HUES6 (cell line): ENCODE measurements at regions not wholly inside any gene's neighbourhood (a gene's known extent, or its start where the extent isn't known, plus 50 kb on each side); places are given as distances from the start of the nearest gene placed in this dataset.

Experiments
- H3K27ac ChIP-seq: 2 replicates; pipeline ENCODE4 v1.7.0; 2013; ENCODE audit warnings: low read depth, mild to moderate bottlenecking, low read length, inconsistent platforms
- H3K27me3 ChIP-seq: 2 replicates; pipeline ENCODE4 v1.6.1; 2013; ENCODE audit warnings: low read length; ENCODE audit not compliant: control insufficient read depth, insufficient read depth
- H3K36me3 ChIP-seq: 2 replicates; pipeline ENCODE4 v1.6.1; 2013; ENCODE audit warnings: low read length; ENCODE audit not compliant: control insufficient read depth, insufficient read depth
- H3K4me1 ChIP-seq: 2 replicates; pipeline ENCODE4 v1.6.1; 2013; ENCODE audit warnings: low read length; ENCODE audit not compliant: control insufficient read depth, insufficient read depth
- H3K4me3 ChIP-seq: 2 replicates; pipeline ENCODE4 v1.5.1; 2013; ENCODE audit warnings: low read depth, low read length
- H3K9ac ChIP-seq: one replicate; pipeline ENCODE4 v1.6.1; 2013; ENCODE audit warnings: mild to moderate bottlenecking, low read length
- H3K9me3 ChIP-seq: 2 replicates; pipeline ENCODE4 v1.6.1; 2013; ENCODE audit warnings: low read depth, low read length; ENCODE audit not compliant: control insufficient read depth, insufficient read depth

DNA sequence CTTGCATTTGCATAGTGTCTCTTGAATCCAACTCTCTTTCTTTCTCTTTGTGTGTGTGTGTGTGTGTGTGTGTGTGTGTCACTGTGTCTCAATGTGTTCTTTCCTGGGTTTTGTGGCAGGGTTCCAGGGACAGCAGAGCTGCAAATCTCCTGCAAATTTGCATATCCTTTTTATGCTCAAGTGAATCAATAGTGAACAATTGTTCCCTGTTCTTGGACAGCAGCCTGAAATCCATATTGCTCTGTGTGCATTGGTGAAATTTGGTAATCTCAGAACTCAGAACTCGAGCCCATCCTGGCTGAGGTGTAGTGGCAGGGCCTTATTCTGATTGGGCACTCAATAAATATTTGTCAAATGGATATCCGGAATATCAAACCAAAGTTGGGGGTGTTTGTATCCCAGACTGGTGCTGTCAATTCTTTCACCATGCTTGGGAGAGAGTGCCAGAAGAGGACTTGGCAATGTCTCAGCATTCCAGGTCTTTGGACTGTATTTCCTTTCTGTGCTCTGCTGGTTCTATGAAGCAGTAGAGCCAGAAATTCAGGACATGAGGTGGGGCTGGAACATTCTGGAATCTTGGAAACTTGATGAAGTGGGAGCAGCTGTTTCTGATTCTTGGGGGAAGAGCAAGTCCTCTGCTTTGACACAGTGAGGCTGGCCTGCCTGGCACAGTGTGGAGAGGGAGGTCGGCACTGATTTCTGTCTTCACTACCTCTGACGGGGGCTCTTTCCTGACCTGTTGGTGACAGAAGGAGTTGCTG, 380.6 kb upstream of the C2CD4B start:
- no peaks in the 10 kb centered on the region for H3K36me3 ChIP-seq
- H3K4me3 ChIP-seq = no peak overlapping the region
- H3K4me1 ChIP-seq = peaks cover 4% of the 10 kb centered on the region; the same call in 1 of the 2 replicates
- no peak overlapping the region for H3K9ac ChIP-seq
- H3K27ac ChIP-seq = no peak overlapping the region
- no peaks in the 10 kb centered on the region for H3K27me3 ChIP-seq
- H3K9me3 ChIP-seq = 0 out of 2 replicates have a peak, but pooled peaks cover under 1% of the 10 kb centered on the region

GRCh38 chr15:62546628-62547027, 381.5 kb upstream of the C2CD4B start:
- H3K27ac ChIP-seq = no peak overlapping the region
- H3K4me3 ChIP-seq = no peak overlapping the region
- no peak overlapping the region for H3K9ac ChIP-seq
- no peaks in the 10 kb centered on the region for H3K36me3 ChIP-seq
- no peaks in the 10 kb centered on the region for H3K27me3 ChIP-seq
- peaks cover 4% of the 10 kb centered on the region; the same call in 1 of the 2 replicates for H3K4me1 ChIP-seq
- H3K9me3 ChIP-seq = no peaks in the 10 kb centered on the region

DNA sequence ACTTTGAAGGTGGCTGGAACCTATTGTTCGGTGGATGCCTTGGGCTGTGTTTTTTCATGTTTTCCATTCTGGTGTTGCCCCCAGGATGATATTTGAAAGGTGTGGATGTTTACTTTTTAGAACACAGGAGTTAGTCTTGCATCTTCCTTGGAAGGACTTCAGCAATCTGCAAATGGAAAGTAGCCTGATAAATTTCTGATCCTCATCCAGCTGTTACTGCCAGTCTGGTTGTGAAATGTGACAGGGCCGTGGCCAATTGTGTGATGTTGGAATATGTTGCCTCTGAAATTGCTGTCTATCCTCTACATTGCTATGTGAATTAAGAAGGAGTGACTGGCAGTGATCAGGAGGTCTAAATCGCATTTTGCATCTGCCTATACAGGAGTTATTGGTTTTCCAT, 382.5 kb upstream of the C2CD4B start:
- H3K36me3 ChIP-seq = no peaks in the 10 kb centered on the region
- H3K4me3 ChIP-seq = no peak overlapping the region
- H3K4me1 ChIP-seq = peaks cover 4% of the 10 kb centered on the region; the same call in 1 of the 2 replicates
- H3K9me3 ChIP-seq = no peaks in the 10 kb centered on the region
- no peak overlapping the region for H3K9ac ChIP-seq
- no peak overlapping the region for H3K27ac ChIP-seq
- no peaks in the 10 kb centered on the region for H3K27me3 ChIP-seq

GRCh38 chr15:62549345-62549970, 384.4 kb upstream of the C2CD4B start:
- no peak overlapping the region for H3K27ac ChIP-seq
- H3K36me3 ChIP-seq = no peaks in the 10 kb centered on the region
- no peaks in the 10 kb centered on the region for H3K9me3 ChIP-seq
- no peak overlapping the region for H3K9ac ChIP-seq
- no peak overlapping the region for H3K4me3 ChIP-seq
- no peaks in the 10 kb centered on the region for H3K27me3 ChIP-seq
- H3K4me1 ChIP-seq = peaks cover 4% of the 10 kb centered on the region; the same call in 1 of the 2 replicates

DNA sequence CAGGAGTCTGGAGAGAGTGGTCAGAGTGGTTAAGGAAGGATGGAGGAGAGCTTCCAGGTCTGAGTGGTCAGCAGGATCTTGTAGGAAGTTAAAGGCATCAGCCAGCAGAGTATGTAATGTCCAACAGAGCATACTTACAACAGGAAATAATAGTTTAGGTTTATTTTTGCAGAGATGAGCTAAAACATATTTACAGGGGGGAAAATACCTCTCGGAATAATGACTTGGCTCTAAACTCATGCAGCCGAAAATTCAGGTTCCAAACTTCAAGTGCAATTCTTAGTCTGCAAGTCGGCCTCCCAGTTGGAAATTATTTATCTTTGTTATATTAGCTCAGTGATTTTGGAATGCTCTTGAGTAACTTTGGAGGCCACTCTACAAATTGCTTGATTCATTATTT, 385.0 kb upstream of the C2CD4B start:
- Histone ChIP-seq H3K4me1 (peaks cover 4% of the 10 kb centered on the region; the same call in 1 of the 2 replicates), H3K9me3 (no peaks in the 10 kb centered on the region), H3K4me3 (no peak overlapping the region), H3K36me3 (no peaks in the 10 kb centered on the region), H3K9ac (no peak overlapping the region), H3K27me3 (no peaks in the 10 kb centered on the region), H3K27ac (no peak overlapping the region)

- no peak overlapping the region for H3K27ac ChIP-seq
- H3K4me3 ChIP-seq = no peak overlapping the region
- H3K36me3 ChIP-seq = no peaks in the 10 kb centered on the region
- H3K9ac ChIP-seq = no peak overlapping the region
- no peaks in the 10 kb centered on the region for H3K9me3 ChIP-seq
- no peaks in the 10 kb centered on the region for H3K27me3 ChIP-seq
- H3K4me1 ChIP-seq = no peaks in the 10 kb centered on the region
Observed at GRCh38 chr15:62552444-62552843, 387.4 kb upstream of the C2CD4B start.

GRCh38 chr15:62553911-62554563, 389.0 kb upstream of the C2CD4B start:
- Histone ChIP-seq H3K4me1 (peaks cover 8% of the 10 kb centered on the region; the same call in 1 of the 2 replicates), H3K9me3 (no peaks in the 10 kb centered on the region), H3K36me3 (no peaks in the 10 kb centered on the region), H3K4me3 (no peak overlapping the region), H3K27ac (no peak overlapping the region), H3K27me3 (no peaks in the 10 kb centered on the region), H3K9ac (no peak overlapping the region)

- Histone ChIP-seq H3K4me3 (no peak overlapping the region), H3K27me3 (no peaks in the 10 kb centered on the region)
Observed at GRCh38 chr15:62558640-62559380, 393.7 kb upstream of the C2CD4B start.

DNA sequence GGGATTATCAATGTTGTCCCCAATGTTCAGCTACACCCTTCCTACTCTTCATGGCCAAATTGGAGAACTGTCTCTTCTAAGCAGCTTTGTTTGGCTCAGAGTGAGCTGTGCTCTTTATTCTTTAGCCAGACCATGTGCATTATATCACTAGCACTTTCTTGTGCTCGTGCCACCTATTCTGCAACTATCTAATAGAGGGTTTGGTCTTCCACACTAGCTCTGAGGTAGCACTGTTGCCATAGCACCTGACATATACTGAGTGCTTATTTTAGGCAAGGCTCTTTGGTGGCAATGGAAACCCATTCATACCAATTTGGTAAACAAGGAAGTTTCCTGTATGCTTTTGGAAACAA, 394.3 kb upstream of the C2CD4B start:
- H3K4me3 ChIP-seq = no peak overlapping the region
- no peaks in the 10 kb centered on the region for H3K27me3 ChIP-seq
- peaks cover 25% of the 10 kb centered on the region for H3K4me1 ChIP-seq
- no peak overlapping the region for H3K9ac ChIP-seq
- no peak overlapping the region for H3K27ac ChIP-seq
- H3K36me3 ChIP-seq = no peaks in the 10 kb centered on the region
- H3K9me3 ChIP-seq = no peaks in the 10 kb centered on the region

More at GRCh38 chr15:62558640-62559380, 393.7 kb upstream of the C2CD4B start:
- H3K36me3 ChIP-seq = no peaks in the 10 kb centered on the region
- H3K27ac ChIP-seq = no peak overlapping the region
- H3K4me1 ChIP-seq = peaks cover 25% of the 10 kb centered on the region
- no peaks in the 10 kb centered on the region for H3K9me3 ChIP-seq
- no peak overlapping the region for H3K9ac ChIP-seq

GRCh38 chr15:62561059-62561519, 396.0 kb upstream of the C2CD4B start:
- Histone ChIP-seq H3K27me3 (no peaks in the 10 kb centered on the region), H3K4me3 (no peak overlapping the region), H3K9me3 (no peaks in the 10 kb centered on the region), H3K27ac (no peak overlapping the region), H3K4me1 (peaks cover 35% of the 10 kb centered on the region), H3K36me3 (no peaks in the 10 kb centered on the region), H3K9ac (no peak overlapping the region)
